HepG2 (cell line): ENCODE measurements at regions not wholly inside any gene's neighbourhood (a gene's known extent, or its start where the extent isn't known, plus 50 kb on each side); places are given as distances from the start of the nearest gene placed in this dataset.

Source experiments
- ATAC-seq: fragments of 200-7000 bp; cut with Tn5 transposase; 3 replicates; pipeline ENCODE4 v1.9.1; 2020; ENCODE audit warnings: mild to moderate bottlenecking, moderate library complexity
- BruUV-seq: library from RNA; stranded (reverse); fragments of 400-500 nt; replicated peaks from 2 replicates; lab custom pipeline; 2021; lab: Mats Ljungman, UMichigan
- CTCF ChIA-PET: fragments of 300-600 bp; formaldehyde crosslinking; extraction: SDS; loops from one replicate; lab custom pipeline; 2021; ENCODE audit warnings: low total read pairs, inconsistent platforms, low intra/inter-chr PET ratio; lab: Yijun Ruan, JAX
- POLR2A ChIA-PET: fragments of 350-600 bp; sonication (Branson Sonifier 250); formaldehyde crosslinking; loops from one replicate; lab custom pipeline; 2020; ENCODE audit warnings: antibody characterized with exemption, inconsistent platforms; lab: Yijun Ruan, JAX
- DNase-seq: peaks from one replicate; pipeline ENCODE4 v3.0.0-alpha.2; 2015; ENCODE audit warnings: low spot score
- FAIRE-seq: peaks from 3 replicates; lab custom pipeline; 2011; peaks lifted over from hg19 to GRCh38; lab: Jason Lieb, UNC
- H2AFZ ChIP-seq: one replicate; pipeline ENCODE4 v1.6.1; 2011; ENCODE audit warnings: low read length, inconsistent platforms
- H3K27ac ChIP-seq: fragments of 300-600 bp; 3 replicates; pipeline ENCODE4 v1.8.0; 2011; ENCODE audit warnings: mixed run types, mild to moderate bottlenecking, mixed read lengths, low read length, inconsistent platforms; ENCODE audit not compliant: insufficient read depth; ENCODE audit errors: extremely low read length
- H3K27me3 ChIP-seq, 2 experiments: fragments of 200-600 bp in 1 of 2; 2 replicates in 1 of 2; 3 replicates in 1 of 2; pipeline versions ENCODE4 v1.6.0 to v1.8.0; 2011; ENCODE audit warnings: low read length in 2 of 2, mild to moderate bottlenecking in 2 of 2, moderate library complexity in 2 of 2, inconsistent platforms in 1 of 2; ENCODE audit not compliant: insufficient read depth in 2 of 2, control insufficient read depth in 1 of 2
- H3K36me3 ChIP-seq, 2 experiments: fragments of 200-600 bp in 1 of 2; replicated peaks in 1 of 2; 2 replicates in 1 of 2; 3 replicates in 1 of 2; pipeline versions ENCODE4 v1.5.1 to v1.8.0; 2011; ENCODE audit warnings: low read length in 2 of 2, inconsistent platforms in 1 of 2; ENCODE audit not compliant: insufficient read depth in 2 of 2, control insufficient read depth in 1 of 2
- H3K4me1 ChIP-seq: 2 replicates; pipeline ENCODE4 v1.5.1; 2012; ENCODE audit warnings: low read length, inconsistent platforms; ENCODE audit not compliant: insufficient read depth
- H3K4me2 ChIP-seq: 2 replicates; pipeline ENCODE4 v1.6.0; 2011; ENCODE audit warnings: low read depth, low read length, inconsistent platforms
- H3K4me3 ChIP-seq, 3 experiments: fragments of 200-600 bp in 1 of 3; sonication (generic), shearing (Covaris generic) in 1 of 3; replicated peaks in 1 of 3; 2 replicates each; pipeline ENCODE4 v1.5.1; 2011 to 2016; ENCODE audit warnings: low read length in 3 of 3, inconsistent platforms in 2 of 3, low read depth in 2 of 3, mild to moderate bottlenecking in 2 of 3, control low read depth in 1 of 3, mixed read lengths in 1 of 3; ENCODE audit not compliant: insufficient read depth in 1 of 3
- H3K79me2 ChIP-seq: one replicate; pipeline ENCODE4 v1.6.1; 2011; ENCODE audit warnings: low read length, inconsistent platforms; ENCODE audit not compliant: insufficient read depth
- H3K9ac ChIP-seq: 2 replicates; pipeline ENCODE4 v1.6.0; 2011; ENCODE audit warnings: mild to moderate bottlenecking, low read depth, low read length, inconsistent platforms; ENCODE audit not compliant: insufficient read depth
- H3K9me3 ChIP-seq: 2 replicates; pipeline ENCODE4 v1.5.1; 2012; ENCODE audit warnings: mild to moderate bottlenecking, low read length
- H4K20me1 ChIP-seq: 2 replicates; pipeline ENCODE4 v1.6.0; 2011; ENCODE audit warnings: inconsistent platforms, mild to moderate bottlenecking, low read length, moderate library complexity; ENCODE audit not compliant: insufficient read depth
- ARID4A ChIP-seq: sonication (generic); formaldehyde crosslinking; IDR thresholded peaks from 2 replicates; pipeline ENCODE4 v1.5.0; 2020; ENCODE audit warnings: mild to moderate bottlenecking, missing genetic modification reagents, borderline replicate concordance
- ZBTB26 ChIP-seq: IDR thresholded peaks from 2 replicates; pipeline ENCODE4 v1.6.1; 2016; ENCODE audit warnings: missing compliant biosample characterization, missing genetic modification reagents, borderline replicate concordance
- ZNF124 ChIP-seq: sonication (generic); formaldehyde crosslinking; IDR thresholded peaks from 2 replicates; pipeline ENCODE4 v1.4.0; 2020; ENCODE audit warnings: missing genetic modification reagents
- ZNF607 ChIP-seq: sonication (generic); formaldehyde crosslinking; IDR thresholded peaks from 2 replicates; pipeline ENCODE4 v1.5.1; 2020; ENCODE audit warnings: missing genetic modification reagents, mild to moderate bottlenecking, borderline replicate concordance
- WGBS: methylation state at CpG from one replicate; pipeline ENCODE4 v1.1.6; 2017; ENCODE audit warnings: low lambda C conversion rate; 5-methylcytosine and 5-hydroxymethylcytosine counted together
- in situ Hi-C: cut with HindIII; loops from 2 replicates; pipeline ENCODE4 v1.10.0; 2017; ENCODE audit warnings: low pct_unique_long_range_greater_than_20kb; ENCODE audit not compliant: extremely low pct_ligation_motif_present
- intact Hi-C: fragments of 100-400 bp; cut with micrococcal nuclease; formaldehyde crosslinking; loops from one replicate; pipeline ENCODE4 v1.10.0; 2022; ENCODE audit not compliant: unreplicated experiment

- Histone ChIP-seq H3K27me3 (no peaks in the 10 kb centered on the region), H3K27ac (no peak overlapping the region), H2AFZ (no peak overlapping the region), H3K4me2 (no peak overlapping the region), H3K36me3 (no peaks in the 10 kb centered on the region), H3K9ac (no peak overlapping the region), H3K4me1 (no peaks in the 10 kb centered on the region), H4K20me1 (no peaks in the 10 kb centered on the region), H3K79me2 (no peaks in the 10 kb centered on the region), H3K9me3 (peaks cover 68% of the 10 kb centered on the region), H3K4me3 (no peak overlapping the region)
- no TSS peak for BruUV-seq
- ATAC-seq, result no peak
- no peak for FAIRE-seq
- in situ Hi-C loops, result no loop called here
- ChIA-PET CTCF (no interaction called here), POLR2A (no interaction called here)
- intact Hi-C loops, result no loop called here
- WGBS, result 5% methylated on average over 3 of the region's 3 CpGs
- TF ChIP-seq ARID4A (CRISPR knock-in tag), result no peak
- TF ChIP-seq ZNF124 (CRISPR knock-in tag), result no peak
- TF ChIP-seq ZNF607 (CRISPR knock-in tag), result no peak
- TF ChIP-seq ZBTB26, result no peak
- DNase-seq, result no peak
These were observed 501.0 kb downstream of the CDH26 start for GRCh38 chr20:60459212-60459611.
